A673 (cell line): ENCODE measurements at regions not wholly inside any gene's neighbourhood (a gene's known extent, or its start where the extent isn't known, plus 50 kb on each side); places are given as distances from the start of the nearest gene placed in this dataset.

ENCODE experiments used
- BruUV-seq: library from RNA; stranded (reverse); fragments of 400-500 nt; replicated peaks from 2 replicates; lab custom pipeline; 2021; lab: Mats Ljungman, UMichigan
- CTCF ChIA-PET: fragments of 300-600 bp; sonication (Branson Sonifier 250); formaldehyde crosslinking; loops from one replicate; lab custom pipeline; 2022; ENCODE audit warnings: antibody characterized with exemption; lab: Charles Lee
- POLR2A ChIA-PET: fragments of 300-600 bp; sonication (Branson Sonifier 250); formaldehyde crosslinking; loops from one replicate; lab custom pipeline; 2022; ENCODE audit warnings: antibody characterized with exemption; ENCODE audit not compliant: low non-redundant PET; lab: Charles Lee
- DNase-seq: peaks from one replicate; pipeline ENCODE4 v3.0.0-alpha.2; 2015; ENCODE audit warnings: low spot score
- H3K27ac ChIP-seq: fragments of 200-600 bp; sonication (generic); 2 replicates; pipeline ENCODE4 v1.5.1; 2016; ENCODE audit warnings: mixed run types, low read depth, mild to moderate bottlenecking, mixed read lengths, antibody characterized with exemption, low read length; ENCODE audit not compliant: poor library complexity, severe bottlenecking
- H3K27me3 ChIP-seq: fragments of 200-600 bp; sonication (generic); replicated peaks from 2 replicates; pipeline ENCODE4 v1.6.1; 2017; ENCODE audit warnings: mixed run types, low read depth, mild to moderate bottlenecking, mixed read lengths, antibody characterized with exemption, low read length; ENCODE audit not compliant: insufficient read depth, poor library complexity
- H3K36me3 ChIP-seq: fragments of 200-600 bp; sonication (generic); 2 replicates; pipeline ENCODE4 v1.6.1; 2016; ENCODE audit warnings: mixed run types, mild to moderate bottlenecking, mixed read lengths, antibody characterized with exemption, low read length; ENCODE audit not compliant: insufficient read depth, poor library complexity, severe bottlenecking
- H3K4me1 ChIP-seq: fragments of 200-600 bp; sonication (generic); 2 replicates; pipeline ENCODE4 v1.6.1; 2017; ENCODE audit warnings: mixed run types, mild to moderate bottlenecking, mixed read lengths, antibody characterized with exemption, low read length; ENCODE audit not compliant: insufficient read depth, poor library complexity, severe bottlenecking
- H3K4me3 ChIP-seq: fragments of 200-600 bp; sonication (generic); 2 replicates; pipeline ENCODE4 v1.5.1; 2016; ENCODE audit warnings: low read depth, mixed run types, mild to moderate bottlenecking, mixed read lengths, low read length; ENCODE audit not compliant: poor library complexity, severe bottlenecking
- H3K9me3 ChIP-seq: fragments of 200-600 bp; sonication (generic); 2 replicates; pipeline ENCODE4 v1.6.1; 2016; ENCODE audit warnings: mixed run types, low read depth, mild to moderate bottlenecking, mixed read lengths, antibody characterized with exemption, low read length; ENCODE audit not compliant: poor library complexity, severe bottlenecking
- EZH2 ChIP-seq: fragments of 200-600 bp; sonication (generic); IDR thresholded peaks from 2 replicates; pipeline ENCODE4 v1.6.1; 2017; ENCODE audit warnings: borderline replicate concordance, low read depth, mild to moderate bottlenecking, mixed read lengths, antibody characterized with exemption, low read length; ENCODE audit not compliant: poor library complexity, severe bottlenecking
- intact Hi-C: fragments of 100-400 bp; cut with micrococcal nuclease; formaldehyde crosslinking; loops from one replicate; pipeline ENCODE4 v1.10.0; 2022; ENCODE audit not compliant: unreplicated experiment
- TF ChIP-seq, protein P1 (sequence below): fragments of 300-800, 200-600 bp; sonication (generic); conservative IDR thresholded peaks from 2 replicates; pipeline ENCODE4 v1.5.1; 2017; ENCODE audit warnings: low read depth, mild to moderate bottlenecking, antibody characterized with exemption, low read length, moderate library complexity, mixed read lengths

DNA sequence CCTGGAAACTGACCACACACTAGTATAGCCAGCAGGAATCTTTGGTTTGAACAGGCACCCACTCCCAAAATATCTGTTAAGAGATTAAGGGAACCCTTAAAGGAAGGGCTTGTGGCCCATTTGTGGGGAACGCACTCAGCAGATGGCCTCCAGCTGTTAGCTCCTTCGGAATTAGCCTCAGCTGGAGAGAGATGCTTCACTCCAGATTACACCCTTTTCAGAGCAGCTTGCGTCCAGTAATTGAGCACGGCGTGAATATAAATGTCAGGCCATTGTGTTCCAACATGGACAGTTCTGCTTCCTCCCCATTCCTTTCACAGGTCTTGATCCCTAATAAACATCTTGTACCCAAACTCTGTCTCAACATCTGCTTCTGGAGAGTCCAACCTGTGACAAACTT, 397.8 kb downstream of the SEC23A start:
- no peak overlapping the region for H3K27ac ChIP-seq
- no peak for TF ChIP-seq EZH2
- TF ChIP-seq, protein P1, sequence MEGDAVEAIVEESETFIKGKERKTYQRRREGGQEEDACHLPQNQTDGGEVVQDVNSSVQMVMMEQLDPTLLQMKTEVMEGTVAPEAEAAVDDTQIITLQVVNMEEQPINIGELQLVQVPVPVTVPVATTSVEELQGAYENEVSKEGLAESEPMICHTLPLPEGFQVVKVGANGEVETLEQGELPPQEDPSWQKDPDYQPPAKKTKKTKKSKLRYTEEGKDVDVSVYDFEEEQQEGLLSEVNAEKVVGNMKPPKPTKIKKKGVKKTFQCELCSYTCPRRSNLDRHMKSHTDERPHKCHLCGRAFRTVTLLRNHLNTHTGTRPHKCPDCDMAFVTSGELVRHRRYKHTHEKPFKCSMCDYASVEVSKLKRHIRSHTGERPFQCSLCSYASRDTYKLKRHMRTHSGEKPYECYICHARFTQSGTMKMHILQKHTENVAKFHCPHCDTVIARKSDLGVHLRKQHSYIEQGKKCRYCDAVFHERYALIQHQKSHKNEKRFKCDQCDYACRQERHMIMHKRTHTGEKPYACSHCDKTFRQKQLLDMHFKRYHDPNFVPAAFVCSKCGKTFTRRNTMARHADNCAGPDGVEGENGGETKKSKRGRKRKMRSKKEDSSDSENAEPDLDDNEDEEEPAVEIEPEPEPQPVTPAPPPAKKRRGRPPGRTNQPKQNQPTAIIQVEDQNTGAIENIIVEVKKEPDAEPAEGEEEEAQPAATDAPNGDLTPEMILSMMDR, result no peak
- H3K36me3 ChIP-seq, result no peaks in the 10 kb centered on the region
- POLR2A ChIA-PET, result no interaction called here
- no peaks in the 10 kb centered on the region for H3K9me3 ChIP-seq
- no peaks in the 10 kb centered on the region for H3K4me1 ChIP-seq
- no peak overlapping the region for H3K4me3 ChIP-seq
- no peaks in the 10 kb centered on the region for H3K27me3 ChIP-seq
- no TSS peak for BruUV-seq
- DNase-seq, result no peak
- CTCF ChIA-PET, result no interaction called here
- intact Hi-C loops, result no loop called here

DNA sequence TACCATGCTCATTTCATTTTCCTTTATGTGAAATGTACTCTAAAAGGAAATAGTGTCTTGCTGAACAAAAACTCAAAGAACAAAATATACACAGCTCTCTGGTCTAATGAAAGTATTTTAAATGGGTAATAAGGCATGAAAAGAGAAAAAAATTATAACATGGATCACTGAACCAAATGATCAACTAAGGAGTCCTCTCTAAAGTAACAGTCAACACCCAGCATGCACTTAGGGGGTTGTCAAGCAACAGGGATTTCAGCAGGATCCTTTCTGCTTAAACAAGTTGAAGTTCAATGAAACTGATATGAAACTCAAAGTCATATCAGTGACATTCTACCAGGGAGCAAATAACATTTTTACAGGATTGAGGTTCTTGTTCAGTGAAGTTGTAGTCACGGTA, 398.8 kb downstream of the SEC23A start:
- Histone ChIP-seq H3K36me3 (no peaks in the 10 kb centered on the region), H3K27ac (no peak overlapping the region), H3K4me3 (no peak overlapping the region), H3K9me3 (no peaks in the 10 kb centered on the region), H3K27me3 (no peaks in the 10 kb centered on the region), H3K4me1 (no peaks in the 10 kb centered on the region)
- intact Hi-C loops, result no loop called here
- no peak for TF ChIP-seq EZH2
- TF ChIP-seq, protein P1, result no peak
- DNase-seq, result no peak
- no TSS peak for BruUV-seq
- ChIA-PET POLR2A (no interaction called here), CTCF (no interaction called here)

DNA sequence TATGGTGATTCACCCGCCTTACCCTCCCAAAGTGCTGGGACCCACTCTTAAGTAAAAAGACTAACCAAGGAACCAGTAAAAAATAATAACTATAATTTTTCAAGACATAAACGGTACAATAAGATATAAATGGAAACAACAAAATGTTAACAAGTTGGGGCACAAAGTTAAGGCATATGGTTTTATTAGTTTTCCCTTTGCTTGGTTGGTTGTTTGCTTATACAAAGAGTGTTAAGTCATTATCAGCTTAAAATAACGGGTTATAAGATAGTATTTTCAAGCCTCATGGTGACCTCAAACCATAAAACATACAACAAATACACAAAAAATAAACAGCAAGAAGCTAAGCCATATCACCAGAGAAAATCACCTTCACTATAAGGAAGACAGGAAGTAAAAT, 406.1 kb downstream of the SEC23A start:
- BruUV-seq, result no TSS peak
- H3K4me1 ChIP-seq, result no peaks in the 10 kb centered on the region
- no peak overlapping the region for H3K27ac ChIP-seq
- ChIA-PET CTCF (no interaction called here), POLR2A (no interaction called here)
- no peak overlapping the region for H3K4me3 ChIP-seq
- intact Hi-C loops, result no loop called here
- no peak for TF ChIP-seq EZH2
- TF ChIP-seq, protein P1, result no peak
- H3K36me3 ChIP-seq, result no peaks in the 10 kb centered on the region
- peaks cover 6% of the 10 kb centered on the region for H3K9me3 ChIP-seq
- no peaks in the 10 kb centered on the region for H3K27me3 ChIP-seq
- DNase-seq, result no peak
